ENCODE measurements at regions not wholly inside any gene's neighbourhood (a gene's known extent, or its start where the extent isn't known, plus 50 kb on each side); places are given as distances from the start of the nearest gene placed in this dataset.

DNA sequence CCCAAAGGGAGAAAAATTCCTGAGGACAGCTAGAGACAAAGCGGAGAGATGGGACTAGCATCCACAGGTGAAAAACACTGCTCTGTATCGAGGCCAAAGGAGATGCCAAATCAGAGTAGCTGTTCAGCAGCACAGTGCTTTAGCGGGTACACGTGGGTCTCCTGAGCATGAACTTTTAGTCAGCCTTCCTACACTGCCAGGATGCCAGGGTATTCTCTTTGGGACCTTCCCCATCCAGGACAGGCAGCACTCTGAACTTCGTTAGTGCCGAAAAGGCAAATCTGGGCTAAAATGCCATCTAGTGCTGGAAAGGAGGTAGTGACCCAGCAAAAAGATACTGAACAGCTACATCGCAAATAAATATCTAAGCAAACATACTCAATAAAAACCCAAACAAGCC is 64.9 kb downstream of the C6orf58 start:
- DNase-seq: peak; percentile 35

Measured in suppressor macrophage treated with lipopolysaccharide for 4 hours (primary cell).